Hematopoietic multipotent progenitor cell (in vitro differentiated cells): ENCODE measurements at regions not wholly inside any gene's neighbourhood (a gene's known extent, or its start where the extent isn't known, plus 50 kb on each side); places are given as distances from the start of the nearest gene placed in this dataset.

Source experiments
- DNase-seq, 3 donors: peaks; one replicate each; pipeline ENCODE4 v3.0.0-alpha.2; 2011 to 2015; ENCODE audit warnings: low read depth in 2 of 3, low spot score in 2 of 3

GRCh38 chr21:36627242-36627641 lies 71.7 kb upstream of the SIM2 start:
- no peak for DNase-seq

GRCh38 chr21:36628106-36628505 lies 70.8 kb upstream of the SIM2 start:
- DNase-seq, result no peak

DNA sequence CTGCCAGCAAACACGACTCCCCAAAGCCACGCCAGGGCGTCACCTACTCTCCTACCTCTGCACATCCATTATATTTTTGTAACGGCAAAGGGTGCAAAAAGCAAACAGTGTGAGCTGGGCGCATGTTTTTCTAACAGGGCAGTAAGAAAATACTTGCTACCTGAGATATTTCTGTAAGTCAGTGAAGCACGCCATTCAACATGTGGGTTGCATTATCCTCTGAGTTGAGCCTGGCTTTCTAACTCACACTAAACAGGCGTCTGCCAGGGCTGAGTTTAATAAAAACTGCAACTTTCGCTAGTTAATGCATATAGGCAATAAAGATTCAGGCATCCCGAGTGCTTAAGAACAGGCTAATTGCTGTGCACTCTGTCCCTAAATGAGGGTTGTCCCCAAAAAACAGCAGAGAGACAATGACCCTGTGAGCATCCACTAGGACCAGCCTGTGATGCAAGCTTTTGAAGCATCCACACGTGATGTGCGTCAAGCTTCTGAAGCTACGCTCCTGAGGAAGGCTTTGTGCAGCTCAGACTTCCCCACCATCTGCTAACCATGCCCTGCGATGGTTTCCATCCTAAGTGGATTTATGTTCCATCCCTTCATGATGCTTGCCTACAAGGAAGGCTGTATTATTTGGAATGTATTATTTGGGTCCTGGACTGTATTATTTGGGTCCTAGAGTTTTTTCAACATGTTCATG lies 70.0 kb upstream of the SIM2 start:
- DNase-seq, result no peak

GRCh38 chr21:36630485-36631206 lies 68.3 kb upstream of the SIM2 start:
- DNase-seq, result peak; percentile 16 to 54 (median 39)

DNA sequence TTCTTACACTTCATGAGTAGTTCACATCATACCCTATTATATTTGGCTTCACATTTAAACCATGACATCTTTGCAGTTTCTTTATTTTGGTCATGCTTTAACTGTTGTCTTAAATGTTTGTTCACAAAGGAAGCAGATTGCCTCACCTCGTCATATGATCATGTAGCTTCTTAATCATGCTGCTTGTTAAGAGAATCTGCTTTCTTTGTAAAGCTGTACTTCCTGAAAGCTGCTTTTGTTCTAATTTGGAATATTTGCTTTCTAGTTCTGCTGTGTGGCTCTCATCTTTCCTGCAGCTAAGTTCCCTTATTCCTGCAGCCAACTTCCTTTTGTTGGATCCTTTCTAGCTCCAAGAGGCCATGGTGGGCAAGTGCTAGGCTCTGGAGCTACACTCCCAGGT lies 62.9 kb upstream of the SIM2 start:
- DNase-seq, result no peak

GRCh38 chr21:36636439-36636838 lies 62.5 kb upstream of the SIM2 start:
- no peak for DNase-seq

GRCh38 chr21:36639769-36640168 lies 59.1 kb upstream of the SIM2 start:
- no peak for DNase-seq

DNA sequence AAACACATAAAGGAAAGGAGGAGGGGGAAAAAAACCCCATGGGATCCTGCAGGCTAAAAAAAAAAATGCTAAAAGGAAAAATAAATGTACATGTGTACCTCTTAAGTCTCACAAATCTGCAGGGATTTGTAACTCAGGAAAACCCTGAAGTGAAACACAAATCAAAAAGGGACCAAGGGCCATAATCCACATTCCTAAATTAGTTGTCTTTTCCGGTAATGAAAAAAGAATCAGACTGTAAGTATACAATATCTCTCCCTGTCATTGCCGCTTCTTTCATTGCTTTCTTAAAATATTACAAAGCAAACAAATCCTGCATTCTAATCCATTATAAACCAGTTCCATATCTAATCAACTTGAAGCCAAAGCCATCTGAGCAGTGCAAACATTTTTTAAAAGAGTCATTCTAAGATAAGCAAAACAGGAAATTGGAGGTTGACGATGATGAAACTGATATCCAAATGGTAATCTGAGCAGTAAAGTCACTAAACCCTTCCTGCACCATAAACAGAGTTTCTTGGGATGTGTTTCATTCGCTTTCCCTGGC lies 58.7 kb upstream of the SIM2 start:
- no peak for DNase-seq

GRCh38 chr21:36640721-36641244 lies 58.1 kb upstream of the SIM2 start:
- no peak for DNase-seq

GRCh38 chr21:36641346-36641745 lies 57.6 kb upstream of the SIM2 start:
- DNase-seq, result no peak

- DNase-seq, result no peak
These were observed 57.0 kb upstream of the SIM2 start for GRCh38 chr21:36641886-36642285.

GRCh38 chr21:36642777-36643176 lies 56.1 kb upstream of the SIM2 start:
- DNase-seq, result no peak

DNA sequence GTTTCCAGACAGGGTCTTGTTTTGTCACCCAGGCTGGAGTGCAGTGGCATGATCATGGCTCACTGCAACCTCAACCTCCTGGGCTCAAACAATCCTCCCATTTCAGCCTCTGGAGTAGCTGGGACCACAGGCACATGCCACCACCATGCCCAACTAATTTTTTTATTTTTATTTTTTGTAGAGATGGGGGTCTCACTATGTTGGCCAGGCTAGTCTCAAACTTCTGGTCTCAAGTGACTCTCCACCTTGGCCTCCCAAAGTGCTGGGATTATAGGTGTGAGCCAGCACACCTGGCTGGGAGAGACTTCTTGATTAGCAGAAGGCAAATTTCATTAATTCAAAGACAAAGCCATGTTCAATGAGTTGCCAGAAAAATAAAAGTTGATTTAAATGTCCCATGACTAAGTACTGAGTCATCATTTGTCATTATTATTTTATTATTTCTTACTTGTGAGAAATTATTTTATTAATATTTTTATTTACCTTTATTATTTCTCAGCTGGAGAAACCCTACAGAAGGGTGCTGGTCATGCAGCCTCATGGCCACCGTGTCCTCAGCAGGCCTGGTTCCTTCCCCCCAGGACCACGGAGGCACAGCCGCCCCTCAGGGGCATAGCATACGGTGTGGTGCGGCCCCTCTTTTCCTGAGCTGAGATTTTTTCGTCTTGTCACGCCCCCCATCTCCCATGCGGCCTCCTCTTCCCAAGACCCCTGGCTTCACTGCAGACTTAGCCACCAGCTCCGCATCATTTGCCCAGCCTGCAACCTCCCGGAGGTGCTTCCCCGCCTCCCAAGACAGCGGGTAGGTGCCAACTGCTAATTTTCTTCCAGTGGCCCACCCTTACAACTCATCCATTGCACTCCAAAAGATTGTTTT lies 55.3 kb upstream of the SIM2 start:
- no peak for DNase-seq

GRCh38 chr21:36646011-36646410 lies 52.9 kb upstream of the SIM2 start:
- DNase-seq, result no peak

DNA sequence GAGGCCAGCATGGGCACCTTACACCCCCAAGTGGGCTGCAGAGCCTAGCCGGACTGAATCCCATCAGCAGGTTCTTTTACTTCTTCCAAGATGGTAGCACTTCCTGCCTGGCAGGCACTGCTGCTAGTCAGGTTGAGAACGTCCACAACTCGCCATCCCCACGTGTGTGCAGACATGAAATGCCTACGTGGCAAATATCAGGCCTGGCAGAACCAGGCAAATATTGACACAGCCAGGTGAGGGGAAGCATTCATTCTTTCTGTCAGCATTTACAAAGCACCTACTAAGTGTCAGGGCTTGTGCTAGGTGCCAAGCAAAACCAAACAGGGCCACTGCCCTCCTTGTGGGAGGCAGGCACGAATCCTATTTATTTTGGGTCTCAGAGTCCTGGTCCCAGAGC lies 52.3 kb upstream of the SIM2 start:
- DNase-seq, result no peak

DNA sequence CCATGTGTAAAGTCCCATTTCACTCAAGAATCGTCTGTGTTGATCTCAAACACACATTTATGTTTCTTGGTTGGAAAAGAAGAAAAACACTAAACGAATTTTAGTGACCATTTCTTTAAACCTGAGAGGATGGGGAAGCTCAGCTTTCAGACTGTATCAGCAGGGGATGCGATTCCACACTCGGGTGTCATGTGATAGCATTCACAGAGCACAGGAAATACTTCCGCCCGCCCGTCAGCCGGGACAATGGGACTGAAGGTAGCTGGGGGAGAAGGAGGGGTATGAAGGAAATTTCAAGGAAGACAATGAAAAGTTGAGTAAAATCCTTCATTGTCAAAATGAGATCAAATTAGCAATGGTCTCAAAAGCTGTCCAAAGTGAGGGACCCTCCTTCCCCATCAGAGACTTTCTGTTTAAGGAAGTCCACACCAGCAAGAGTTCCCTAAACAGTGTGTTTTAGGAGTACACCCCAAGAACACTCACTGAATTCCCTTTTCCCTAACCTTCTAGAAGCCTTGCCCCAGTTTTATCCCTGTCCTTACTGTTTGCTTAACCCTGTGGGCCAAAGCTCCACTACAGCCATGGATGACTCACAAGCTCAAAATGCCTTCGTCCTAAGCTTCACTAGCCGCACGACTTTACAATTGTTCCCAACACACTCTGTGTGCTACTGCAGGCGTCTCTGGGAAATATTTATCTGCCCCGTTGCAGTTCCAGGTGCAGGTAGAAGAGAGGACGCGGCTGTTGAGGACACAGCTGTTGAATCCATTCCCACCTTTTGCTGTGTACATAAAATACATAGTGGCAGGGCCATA lies 51.4 kb upstream of the SIM2 start:
- no peak for DNase-seq
